ENCODE measurements at regions not wholly inside any gene's neighbourhood (a gene's known extent, or its start where the extent isn't known, plus 50 kb on each side); places are given as distances from the start of the nearest gene placed in this dataset.

DNA sequence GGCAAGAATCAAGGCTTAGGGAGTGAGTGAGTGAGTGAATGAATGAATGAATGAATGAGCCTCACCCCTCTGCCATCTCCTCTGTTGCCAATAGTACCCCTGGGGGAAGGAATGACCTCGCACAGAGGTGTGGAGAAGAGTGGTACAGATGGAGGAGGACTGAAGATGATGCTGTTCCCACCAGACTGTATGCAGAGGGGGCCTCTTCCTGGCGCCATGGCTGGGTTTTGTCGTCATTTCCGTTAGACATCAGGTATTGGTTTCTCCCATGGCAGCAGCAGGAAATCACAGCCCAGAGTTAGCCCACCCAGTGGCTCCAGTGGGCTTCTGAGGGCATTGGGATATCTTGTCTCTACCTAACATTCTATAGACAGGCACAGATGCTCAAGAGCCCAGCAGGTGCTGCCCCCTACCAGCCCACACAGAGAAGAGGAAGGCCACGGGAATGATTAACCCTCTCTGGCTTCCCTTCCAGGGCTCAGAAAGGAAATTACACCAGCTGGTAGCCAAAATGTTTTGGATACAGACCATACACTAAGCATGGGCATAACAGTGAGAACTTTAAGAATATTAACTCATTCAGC lies 109.8 kb upstream of the SLC6A11 start:
- no peak for TF ChIP-seq EP300 (IDR thresholded peaks at IDR 0.05; ENCODE audit: borderline replicate concordance)
- TF ChIP-seq YY1 (IDR thresholded peaks at IDR 0.05; ENCODE audit: low read depth): no peak
- no peak for TF ChIP-seq EGR1 (IDR thresholded peaks at IDR 0.05)
- no peak for TF ChIP-seq FOXM1 (IDR thresholded peaks at IDR 0.05; ENCODE audit: borderline replicate concordance, low read depth)
- no peak for TF ChIP-seq TAF1 (IDR thresholded peaks at IDR 0.05; ENCODE audit: low read depth)
- no peak for TF ChIP-seq TEAD4 (IDR thresholded peaks at IDR 0.05)
